DMS153 treated with DMSO at 0.1 percent for 48 hours (cell line): ENCODE measurements at regions not wholly inside any gene's neighbourhood (a gene's known extent, or its start where the extent isn't known, plus 50 kb on each side); places are given as distances from the start of the nearest gene placed in this dataset.
"Not testable (repeated sequence)": the region's sequence is repeated elsewhere in the genome, so short reads cannot be mapped to it uniquely, and the experiment has no call there.

Experiments
- DNase-seq: peaks from one replicate; lab custom pipeline; 2025; ENCODE audit not compliant: unreplicated experiment; lab: John Stamatoyannopoulos, UW

GRCh38 chr6:68026483-68026882 is 608.6 kb upstream of the ADGRB3 start:
- DNase-seq, result no peak

GRCh38 chr6:68025764-68026163 is 609.3 kb upstream of the ADGRB3 start:
- DNase-seq, result no peak

GRCh38 chr6:68024570-68025269 is 610.4 kb upstream of the ADGRB3 start:
- no peak for DNase-seq

GRCh38 chr6:68022968-68023367 is 612.1 kb upstream of the ADGRB3 start:
- not testable (repeated sequence) for DNase-seq

GRCh38 chr6:68013780-68014515 is 621.1 kb upstream of the ADGRB3 start:
- DNase-seq, result no peak

GRCh38 chr6:68012822-68013221 is 622.3 kb upstream of the ADGRB3 start:
- no peak for DNase-seq

- DNase-seq, result no peak
Observed at GRCh38 chr6:68010936-68011335, 624.1 kb upstream of the ADGRB3 start.

GRCh38 chr6:68008445-68008844 is 626.6 kb upstream of the ADGRB3 start:
- no peak for DNase-seq

- no peak for DNase-seq
Observed at GRCh38 chr6:68007717-68008116, 627.4 kb upstream of the ADGRB3 start.

GRCh38 chr6:67986694-67987232 is 648.3 kb upstream of the ADGRB3 start:
- DNase-seq, result no peak

GRCh38 chr6:67976486-67976885 is 658.6 kb upstream of the ADGRB3 start:
- DNase-seq, result no peak

GRCh38 chr6:67974931-67975330 is 660.2 kb upstream of the ADGRB3 start:
- DNase-seq, result no peak

- DNase-seq, result no peak
Observed at GRCh38 chr6:67971812-67972211, 663.3 kb upstream of the ADGRB3 start.

- DNase-seq, result no peak
Observed at GRCh38 chr6:67966830-67967229, 668.3 kb upstream of the ADGRB3 start.

GRCh38 chr6:67956352-67956751 is 678.7 kb upstream of the ADGRB3 start:
- DNase-seq, result no peak

- no peak for DNase-seq
Observed at GRCh38 chr6:67952948-67953347, 682.1 kb upstream of the ADGRB3 start.

- DNase-seq, result no peak
Observed at GRCh38 chr6:67952121-67952520, 683.0 kb upstream of the ADGRB3 start.

GRCh38 chr6:67947762-67948161 is 687.3 kb upstream of the ADGRB3 start:
- not testable (repeated sequence) for DNase-seq

- no peak for DNase-seq
Observed at GRCh38 chr6:67935976-67936477, 699.1 kb upstream of the ADGRB3 start.

GRCh38 chr6:67933278-67933677 is 701.8 kb upstream of the ADGRB3 start:
- no peak for DNase-seq

GRCh38 chr6:67922588-67922987 is 712.5 kb upstream of the ADGRB3 start:
- not testable (repeated sequence) for DNase-seq

- DNase-seq, result not testable (repeated sequence)
Observed at GRCh38 chr6:67920040-67920439, 715.0 kb upstream of the ADGRB3 start.
